DND-41 (cell line): ENCODE measurements at regions not wholly inside any gene's neighbourhood (a gene's known extent, or its start where the extent isn't known, plus 50 kb on each side); places are given as distances from the start of the nearest gene placed in this dataset.

Experiments used
- ATAC-seq: fragments of 200-7000 bp; cut with Tn5 transposase; 3 replicates; pipeline ENCODE4 v1.9.1; 2021; ENCODE audit warnings: low read depth; ENCODE audit not compliant: insufficient read depth
- DNase-seq: peaks from one replicate; pipeline ENCODE4 v3.0.0-alpha.2; 2020
- H2AFZ ChIP-seq: 2 replicates; pipeline ENCODE4 v1.6.0; 2012; ENCODE audit warnings: low read depth, low read length
- H3K27ac ChIP-seq: 2 replicates; pipeline ENCODE4 v1.5.1; 2012; ENCODE audit warnings: low read length, inconsistent platforms
- H3K27me3 ChIP-seq: fragments of 200-600 bp; sonication (generic); 2 replicates; pipeline ENCODE4 v1.6.0; 2012; ENCODE audit warnings: low read length, mild to moderate bottlenecking, inconsistent platforms; ENCODE audit not compliant: insufficient read depth, poor library complexity
- H3K36me3 ChIP-seq: 2 replicates; pipeline ENCODE4 v1.5.1; 2012; ENCODE audit warnings: low read length, inconsistent platforms; ENCODE audit not compliant: insufficient read depth
- H3K4me1 ChIP-seq: 2 replicates; pipeline ENCODE4 v1.5.1; 2012; ENCODE audit warnings: mild to moderate bottlenecking, low read length; ENCODE audit not compliant: insufficient read depth
- H3K4me2 ChIP-seq: 2 replicates; pipeline ENCODE4 v1.6.0; 2012; ENCODE audit warnings: mild to moderate bottlenecking, moderate library complexity, low read length, inconsistent platforms; ENCODE audit not compliant: insufficient read depth
- H3K4me3 ChIP-seq, 2 experiments: fragments of 200-600 bp in 1 of 2; shearing (Covaris generic) in 1 of 2; 2 replicates each; pipeline ENCODE4 v1.5.1; 2012 to 2016; ENCODE audit warnings: inconsistent platforms in 2 of 2, low read length in 2 of 2, mild to moderate bottlenecking in 2 of 2, low read depth in 1 of 2, moderate library complexity in 1 of 2
- H3K79me2 ChIP-seq: 2 replicates; pipeline ENCODE4 v1.6.0; 2012; ENCODE audit warnings: low read length, inconsistent platforms; ENCODE audit not compliant: insufficient read depth
- H3K9ac ChIP-seq: 2 replicates; pipeline ENCODE4 v1.6.0; 2012; ENCODE audit warnings: low read depth, mild to moderate bottlenecking, inconsistent platforms, low read length, moderate library complexity
- H3K9me3 ChIP-seq: 2 replicates; pipeline ENCODE4 v1.5.1; 2012; ENCODE audit warnings: low read length, moderate library complexity, mild to moderate bottlenecking, inconsistent platforms; ENCODE audit not compliant: insufficient read depth, severe bottlenecking
- H4K20me1 ChIP-seq: 2 replicates; pipeline ENCODE4 v1.6.0; 2012; ENCODE audit warnings: low read length; ENCODE audit not compliant: insufficient read depth
- CTCF ChIP-seq: IDR thresholded peaks from 2 replicates; pipeline ENCODE4 v1.5.1; 2012; ENCODE audit warnings: borderline replicate concordance, low read length, moderate library complexity, mild to moderate bottlenecking; ENCODE audit not compliant: poor library complexity, severe bottlenecking; ENCODE audit errors: extremely low read depth
- EZH2 ChIP-seq: IDR thresholded peaks from 3 replicates; pipeline ENCODE4 v1.6.1; 2012; ENCODE audit warnings: borderline replicate concordance, low read depth, mild to moderate bottlenecking, moderate library complexity, low read length, inconsistent platforms; ENCODE audit not compliant: severe bottlenecking

DNA sequence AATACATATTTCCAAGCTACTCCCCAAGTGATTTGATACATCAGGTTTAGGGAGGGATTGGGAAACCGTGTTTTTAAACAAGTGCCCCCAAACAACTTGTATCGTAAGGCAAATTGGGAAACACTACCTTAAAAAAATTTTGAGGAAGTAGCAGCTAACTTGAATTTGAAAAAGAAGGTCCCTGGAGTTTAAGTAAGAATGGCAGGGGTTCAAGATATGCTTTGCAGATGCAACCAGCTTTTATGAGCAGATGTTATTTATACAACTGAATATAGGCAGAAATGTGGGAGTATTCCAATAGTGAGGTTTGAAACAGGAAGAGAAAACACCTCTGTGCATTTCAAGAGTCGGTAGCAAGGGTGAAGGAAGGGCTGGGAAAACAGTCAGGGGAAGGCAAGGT lies 139.6 kb downstream of the IL20RB start:
- no peak overlapping the region for H3K4me2 ChIP-seq
- no peaks in the 10 kb centered on the region for H3K4me1 ChIP-seq
- TF ChIP-seq CTCF: no peak
- TF ChIP-seq EZH2: no peak
- H4K20me1 ChIP-seq: no peaks in the 10 kb centered on the region
- no peaks in the 10 kb centered on the region for H3K79me2 ChIP-seq
- no peak for DNase-seq
- H3K27me3 ChIP-seq: peaks cover 9% of the 10 kb centered on the region
- ATAC-seq: no peak
- no peak overlapping the region for H3K9ac ChIP-seq
- H3K27ac ChIP-seq: no peak overlapping the region
- no peak overlapping the region for H3K4me3 ChIP-seq
- no peak overlapping the region for H2AFZ ChIP-seq
- H3K36me3 ChIP-seq: no peaks in the 10 kb centered on the region
- no peaks in the 10 kb centered on the region for H3K9me3 ChIP-seq

DNA sequence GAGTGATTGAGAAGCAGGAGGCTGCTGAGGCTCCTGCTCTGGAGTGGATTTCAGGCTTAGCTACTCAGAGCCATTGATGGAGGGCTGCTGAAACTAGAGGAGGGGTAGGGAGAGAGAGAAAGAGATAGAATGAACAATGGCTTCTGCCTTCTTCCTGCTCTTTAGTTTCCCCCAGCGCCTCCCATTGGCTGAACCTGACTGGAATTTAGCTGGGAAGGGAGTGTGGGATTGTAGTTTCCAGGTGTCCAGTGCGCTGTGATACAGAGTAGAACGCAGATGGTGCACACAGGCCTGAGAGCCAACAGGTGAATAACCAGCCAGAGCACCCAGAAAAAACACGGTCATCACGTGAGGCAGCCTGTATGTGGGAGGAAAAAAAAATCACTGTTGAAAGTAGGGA lies 140.1 kb downstream of the IL20RB start:
- Histone ChIP-seq H3K4me2 (no peak overlapping the region), H4K20me1 (no peaks in the 10 kb centered on the region), H3K79me2 (no peaks in the 10 kb centered on the region), H3K27ac (no peak overlapping the region), H2AFZ (no peak overlapping the region), H3K9ac (no peak overlapping the region), H3K4me1 (no peaks in the 10 kb centered on the region), H3K27me3 (peaks cover 9% of the 10 kb centered on the region), H3K9me3 (no peaks in the 10 kb centered on the region), H3K4me3 (no peak overlapping the region), H3K36me3 (no peaks in the 10 kb centered on the region)
- DNase-seq: no peak
- ATAC-seq: no peak
- TF ChIP-seq CTCF (no peak), EZH2 (no peak)

GRCh38 chr3:137099364-137100219 lies 141.8 kb downstream of the IL20RB start:
- Histone ChIP-seq H3K4me2 (no peak overlapping the region), H3K9me3 (no peaks in the 10 kb centered on the region), H3K79me2 (no peaks in the 10 kb centered on the region), H3K27me3 (peaks cover 18% of the 10 kb centered on the region), H3K27ac (no peak overlapping the region), H4K20me1 (no peaks in the 10 kb centered on the region), H3K4me1 (no peaks in the 10 kb centered on the region), H3K36me3 (no peaks in the 10 kb centered on the region), H3K4me3 (no peak overlapping the region), H3K9ac (no peak overlapping the region), H2AFZ (no peak overlapping the region)
- ATAC-seq (no peak), DNase-seq (no peak)
- TF ChIP-seq EZH2: no peak

DNA sequence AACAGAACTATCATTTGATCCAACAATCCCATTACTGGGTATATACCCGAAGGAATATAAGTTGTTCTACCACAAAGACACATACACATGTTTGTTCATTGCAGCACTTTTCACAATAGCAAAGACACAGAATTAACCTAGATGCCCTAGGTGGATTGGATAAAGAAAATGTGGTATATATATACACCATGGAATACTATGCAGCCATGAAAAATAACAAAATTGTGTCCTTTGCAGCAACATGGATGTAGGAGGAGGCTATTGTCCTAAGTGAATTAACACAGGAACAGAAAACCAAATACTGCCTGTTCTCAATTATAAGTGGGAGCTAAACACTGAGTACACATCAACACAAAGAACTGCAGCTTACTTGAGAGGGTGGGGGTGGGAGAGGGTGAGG lies 142.5 kb downstream of the IL20RB start:
- no peak overlapping the region for H3K27ac ChIP-seq
- H3K27me3 ChIP-seq: peaks cover 18% of the 10 kb centered on the region
- no peaks in the 10 kb centered on the region for H3K79me2 ChIP-seq
- H4K20me1 ChIP-seq: no peaks in the 10 kb centered on the region
- DNase-seq (no peak), ATAC-seq (no peak)
- H3K36me3 ChIP-seq: no peaks in the 10 kb centered on the region
- TF ChIP-seq CTCF (no peak), EZH2 (no peak)
- H3K9me3 ChIP-seq: no peaks in the 10 kb centered on the region
- H3K4me2 ChIP-seq: no peak overlapping the region
- H3K4me1 ChIP-seq: no peaks in the 10 kb centered on the region
- no peak overlapping the region for H3K9ac ChIP-seq
- no peak overlapping the region for H2AFZ ChIP-seq
- no peak overlapping the region for H3K4me3 ChIP-seq
